ENCODE measurements at regions not wholly inside any gene's neighbourhood (a gene's known extent, or its start where the extent isn't known, plus 50 kb on each side); places are given as distances from the start of the nearest gene placed in this dataset.

DNA sequence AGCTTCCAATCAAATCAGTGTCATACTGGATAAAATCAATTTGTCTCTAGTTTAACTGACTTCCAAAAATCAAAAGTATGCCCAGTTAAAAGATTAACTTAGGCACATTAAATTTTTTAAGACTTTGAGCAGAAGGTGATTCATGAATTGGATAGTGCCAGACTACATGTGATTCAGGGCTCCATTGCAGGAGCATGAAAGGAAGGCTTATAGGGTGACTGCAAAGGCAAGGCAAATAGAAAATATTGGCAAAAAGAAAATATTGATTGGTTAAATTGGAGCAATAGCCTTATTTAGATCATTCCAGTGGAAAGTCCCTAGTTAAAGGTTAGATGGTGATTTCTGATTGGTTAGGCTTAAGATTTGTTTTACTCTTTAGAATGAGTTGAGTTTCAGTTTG, 223.9 kb upstream of the ERCC4 start:
- no peak for TF ChIP-seq FOXM1 (IDR thresholded peaks at IDR 0.05; ENCODE audit: borderline replicate concordance)
- TF ChIP-seq HDGF (IDR thresholded peaks at IDR 0.05; ENCODE audit: borderline replicate concordance): no peak
- TF ChIP-seq ELF4 (IDR thresholded peaks at IDR 0.05): no peak
- no peak for TF ChIP-seq SUZ12 (IDR thresholded peaks at IDR 0.05)
- no peak for TF ChIP-seq NFRKB (IDR thresholded peaks at IDR 0.05)
- no peak for TF ChIP-seq ARNT (IDR thresholded peaks at IDR 0.05)
- TF ChIP-seq, protein P1, sequence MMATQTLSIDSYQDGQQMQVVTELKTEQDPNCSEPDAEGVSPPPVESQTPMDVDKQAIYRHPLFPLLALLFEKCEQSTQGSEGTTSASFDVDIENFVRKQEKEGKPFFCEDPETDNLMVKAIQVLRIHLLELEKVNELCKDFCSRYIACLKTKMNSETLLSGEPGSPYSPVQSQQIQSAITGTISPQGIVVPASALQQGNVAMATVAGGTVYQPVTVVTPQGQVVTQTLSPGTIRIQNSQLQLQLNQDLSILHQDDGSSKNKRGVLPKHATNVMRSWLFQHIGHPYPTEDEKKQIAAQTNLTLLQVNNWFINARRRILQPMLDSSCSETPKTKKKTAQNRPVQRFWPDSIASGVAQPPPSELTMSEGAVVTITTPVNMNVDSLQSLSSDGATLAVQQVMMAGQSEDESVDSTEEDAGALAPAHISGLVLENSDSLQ (IDR thresholded peaks at IDR 0.05): no peak
- no peak for TF ChIP-seq LEF1 (IDR thresholded peaks at IDR 0.05; ENCODE audit: borderline replicate concordance)
- TF ChIP-seq FOXK2 (IDR thresholded peaks at IDR 0.05): no peak
- no peak for TF ChIP-seq TARDBP (IDR thresholded peaks at IDR 0.05)
- no peak for TF ChIP-seq CTBP1 (IDR thresholded peaks at IDR 0.05; ENCODE audit: borderline replicate concordance)
- TF ChIP-seq ZNF384 (IDR thresholded peaks at IDR 0.05): no peak
- TF ChIP-seq BHLHE40 (IDR thresholded peaks at IDR 0.05; ENCODE audit: borderline replicate concordance): no peak

Measured in HEK293T (cell line).